Endodermal cell (in vitro differentiated cells): ENCODE measurements at regions not wholly inside any gene's neighbourhood (a gene's known extent, or its start where the extent isn't known, plus 50 kb on each side); places are given as distances from the start of the nearest gene placed in this dataset.

Source experiments
- DNase-seq: peaks from one replicate; pipeline ENCODE4 v3.0.0-alpha.2; 2017
- H3K27ac ChIP-seq: 2 replicates; pipeline ENCODE4 v1.5.1; 2013; ENCODE audit warnings: mild to moderate bottlenecking, low read depth, low read length, moderate library complexity
- H3K27me3 ChIP-seq: 2 replicates; pipeline ENCODE4 v1.6.1; 2013; ENCODE audit warnings: mild to moderate bottlenecking, low read length, moderate library complexity; ENCODE audit not compliant: insufficient read depth, control insufficient read depth, poor library complexity, severe bottlenecking
- H3K36me3 ChIP-seq: 2 replicates; pipeline ENCODE4 v1.7.0; 2013; ENCODE audit warnings: mild to moderate bottlenecking, low read length, moderate library complexity; ENCODE audit not compliant: control insufficient read depth, insufficient read depth
- H3K4me1 ChIP-seq: one replicate; pipeline ENCODE4 v1.7.0; 2013; ENCODE audit warnings: low read length; ENCODE audit not compliant: control insufficient read depth, insufficient read depth
- H3K4me3 ChIP-seq: 2 replicates; pipeline ENCODE4 v1.5.1; 2013; ENCODE audit warnings: mild to moderate bottlenecking, low read length, moderate library complexity
- H3K9ac ChIP-seq: 2 replicates; pipeline ENCODE4 v1.6.1; 2013; ENCODE audit warnings: mild to moderate bottlenecking, low read length, moderate library complexity; ENCODE audit not compliant: poor library complexity, severe bottlenecking; ENCODE audit errors: extremely low read depth
- H3K9me3 ChIP-seq: 2 replicates; pipeline ENCODE4 v1.6.1; 2013; ENCODE audit warnings: mild to moderate bottlenecking, low read length, moderate library complexity; ENCODE audit not compliant: control insufficient read depth
- H3K27ac Mint-ChIP-seq: 2 replicates; pipeline ENCODE4 v1.8.0; 2020; ENCODE audit warnings: mixed read lengths
- H3K27me3 Mint-ChIP-seq: 2 replicates; pipeline ENCODE4 v1.8.0; 2021; ENCODE audit warnings: mild to moderate bottlenecking, mixed read lengths; ENCODE audit not compliant: insufficient read depth
- H3K36me3 Mint-ChIP-seq: 2 replicates; pipeline ENCODE4 v1.8.0; 2020; ENCODE audit warnings: low read depth, mixed read lengths
- H3K4me1 Mint-ChIP-seq: 2 replicates; pipeline ENCODE4 v1.8.0; 2020; ENCODE audit warnings: mixed read lengths
- H3K4me3 Mint-ChIP-seq: 2 replicates; pipeline ENCODE4 v1.8.0; 2020; ENCODE audit warnings: mild to moderate bottlenecking, moderate library complexity, mixed read lengths
- H3K9me3 Mint-ChIP-seq: 2 replicates; pipeline ENCODE4 v1.8.0; 2020; ENCODE audit warnings: mild to moderate bottlenecking, mixed read lengths
- CTCF ChIP-seq: fragments of 200-600 bp; sonication (generic); conservative IDR thresholded peaks from 2 replicates; pipeline ENCODE4 v1.5.0; 2021; ENCODE audit warnings: antibody characterized with exemption, mild to moderate bottlenecking
- WGBS, 2 experiments: methylation state at CpG; one replicate each; pipeline versions ENCODE4 v1.1.5 to v1.1.7; 2013; ENCODE audit warnings: missing lambda C conversion rate in 2 of 2, mixed read lengths in 1 of 2; ENCODE audit not compliant: insufficient coverage in 1 of 2, insufficient read length in 1 of 2; 5-methylcytosine and 5-hydroxymethylcytosine counted together

GRCh38 chr2:219714681-219715400, 87.4 kb downstream of the SLC4A3 start:
- H3K27ac Mint-ChIP-seq, result no peak overlapping the region
- no peak for TF ChIP-seq CTCF
- peaks cover 8% of the 10 kb centered on the region for H3K27me3 Mint-ChIP-seq
- no peak overlapping the region for H3K4me3 ChIP-seq
- no peaks in the 10 kb centered on the region for H3K36me3 ChIP-seq
- H3K9ac ChIP-seq, result no peak overlapping the region
- H3K4me3 Mint-ChIP-seq, result no peak overlapping the region
- H3K36me3 Mint-ChIP-seq, result peaks cover 2% of the 10 kb centered on the region
- WGBS, 2 experiments, result 92% methylated on average over 1 of the region's 1 CpG; no CpG with 5 or more reads in 1 of the 2 experiments
- H3K27ac ChIP-seq, result no peak overlapping the region
- peaks cover 21% of the 10 kb centered on the region for H3K9me3 ChIP-seq
- DNase-seq, result no peak
- no peaks in the 10 kb centered on the region for H3K4me1 Mint-ChIP-seq
- no peaks in the 10 kb centered on the region for H3K27me3 ChIP-seq
- H3K9me3 Mint-ChIP-seq, result peaks cover 15% of the 10 kb centered on the region
- no peaks in the 10 kb centered on the region for H3K4me1 ChIP-seq

DNA sequence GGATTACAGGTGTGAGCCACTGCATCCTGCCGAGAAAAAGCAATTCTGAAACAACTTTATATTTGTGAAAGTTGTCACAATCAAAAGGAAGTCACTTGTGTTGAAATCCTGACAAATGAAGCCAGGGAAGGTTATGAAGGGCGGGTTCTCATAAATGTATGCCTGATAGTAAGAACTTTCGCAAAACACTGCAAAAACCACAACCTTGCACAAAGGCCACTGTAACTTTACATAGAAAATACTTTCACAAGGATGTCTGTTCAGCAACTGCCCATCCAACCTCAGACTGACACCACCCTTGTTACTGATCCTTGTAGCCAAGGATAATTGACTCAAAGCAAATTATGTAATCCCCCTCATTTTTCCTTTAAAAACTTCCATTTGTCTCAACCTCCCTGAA, 90.6 kb downstream of the SLC4A3 start:
- peaks cover 13% of the 10 kb centered on the region for H3K9me3 ChIP-seq
- no peak overlapping the region for H3K4me3 Mint-ChIP-seq
- no peak for DNase-seq
- no peak overlapping the region for H3K27ac Mint-ChIP-seq
- H3K4me3 ChIP-seq, result no peak overlapping the region
- H3K27me3 ChIP-seq, result no peaks in the 10 kb centered on the region
- H3K4me1 Mint-ChIP-seq, result no peaks in the 10 kb centered on the region
- H3K4me1 ChIP-seq, result no peaks in the 10 kb centered on the region
- H3K27ac ChIP-seq, result no peak overlapping the region
- H3K36me3 Mint-ChIP-seq, result peaks cover 2% of the 10 kb centered on the region
- 96 to 100% methylated on average over 2 to 3 of the region's 3 CpGs for WGBS, 2 experiments
- H3K9ac ChIP-seq, result no peak overlapping the region
- peaks cover 8% of the 10 kb centered on the region for H3K9me3 Mint-ChIP-seq
- peaks cover 6% of the 10 kb centered on the region for H3K27me3 Mint-ChIP-seq
- TF ChIP-seq CTCF, result no peak
- H3K36me3 ChIP-seq, result no peaks in the 10 kb centered on the region

DNA sequence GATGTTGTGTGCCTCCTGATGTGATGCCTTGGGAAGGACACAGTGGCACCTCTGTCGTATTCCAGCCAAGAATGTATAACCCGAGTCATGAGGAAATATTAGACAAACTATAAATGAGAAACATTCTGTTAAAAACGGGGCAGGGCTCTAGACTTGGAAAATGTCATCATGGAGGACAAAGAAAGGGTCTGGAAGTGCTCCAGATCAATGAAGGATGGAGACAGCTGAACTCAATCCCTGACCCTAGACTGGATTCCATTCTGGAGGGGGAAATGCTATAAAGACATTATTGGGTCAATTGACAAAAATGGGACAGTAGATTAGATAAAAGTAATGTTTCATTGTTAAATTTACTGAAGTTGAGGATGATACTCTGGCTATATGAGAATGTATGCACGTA, 92.1 kb downstream of the SLC4A3 start:
- no peaks in the 10 kb centered on the region for H3K36me3 ChIP-seq
- H3K4me3 Mint-ChIP-seq, result no peak overlapping the region
- no peaks in the 10 kb centered on the region for H3K36me3 Mint-ChIP-seq
- H3K27ac Mint-ChIP-seq, result no peak overlapping the region
- H3K9me3 ChIP-seq, result no peaks in the 10 kb centered on the region
- H3K4me1 Mint-ChIP-seq, result no peaks in the 10 kb centered on the region
- H3K4me3 ChIP-seq, result no peak overlapping the region
- H3K9ac ChIP-seq, result no peak overlapping the region
- peaks cover 2% of the 10 kb centered on the region for H3K27me3 Mint-ChIP-seq
- no peak overlapping the region for H3K27ac ChIP-seq
- H3K9me3 Mint-ChIP-seq, result no peaks in the 10 kb centered on the region
- no peak for DNase-seq
- no peaks in the 10 kb centered on the region for H3K4me1 ChIP-seq
- TF ChIP-seq CTCF, result no peak
- WGBS, 2 experiments, result 73 to 86% methylated on average over 3 to 4 of the region's 4 CpGs
- no peaks in the 10 kb centered on the region for H3K27me3 ChIP-seq
